ENCODE measurements at regions not wholly inside any gene's neighbourhood (a gene's known extent, or its start where the extent isn't known, plus 50 kb on each side); places are given as distances from the start of the nearest gene placed in this dataset.
"Not testable (repeated sequence)": the region's sequence is repeated elsewhere in the genome, so short reads cannot be mapped to it uniquely, and the experiment has no call there.

GRCh38 chr3:68676136-68676535 lies 256.2 kb downstream of the TAFA4 start:
- no peak for DNase-seq (ENCODE audit: low read depth)

- no peak for DNase-seq (ENCODE audit: low read depth)
These were observed 265.0 kb downstream of the TAFA4 start for GRCh38 chr3:68667346-68667745.

GRCh38 chr3:68666429-68667136 lies 265.8 kb downstream of the TAFA4 start:
- DNase-seq (ENCODE audit: low read depth): no peak

- DNase-seq (ENCODE audit: low read depth): no peak
These were observed 268.1 kb downstream of the TAFA4 start for GRCh38 chr3:68664276-68664675.

GRCh38 chr3:68662176-68662575 lies 270.2 kb downstream of the TAFA4 start:
- DNase-seq (ENCODE audit: low read depth): no peak

- not testable (repeated sequence) for DNase-seq (ENCODE audit: low read depth)
These were observed 281.7 kb downstream of the TAFA4 start for GRCh38 chr3:68650657-68651056.

- DNase-seq (ENCODE audit: low read depth): no peak
These were observed 283.9 kb downstream of the TAFA4 start for GRCh38 chr3:68648494-68648893.

GRCh38 chr3:68631850-68632545 lies 300.3 kb downstream of the TAFA4 start:
- no peak for DNase-seq (ENCODE audit: low read depth)

GRCh38 chr3:68620211-68620610 lies 312.1 kb downstream of the TAFA4 start:
- DNase-seq (ENCODE audit: low read depth): no peak

- no peak for DNase-seq (ENCODE audit: low read depth)
These were observed 318.3 kb downstream of the TAFA4 start for GRCh38 chr3:68614087-68614486.

GRCh38 chr3:68571321-68571720 lies 361.0 kb downstream of the TAFA4 start:
- no peak for DNase-seq (ENCODE audit: low read depth)

GRCh38 chr3:68560728-68561127 lies 371.6 kb downstream of the TAFA4 start:
- DNase-seq (ENCODE audit: low read depth): no peak

- DNase-seq (ENCODE audit: low read depth): no peak
These were observed 396.6 kb downstream of the TAFA4 start for GRCh38 chr3:68535782-68536181.

- no peak for DNase-seq (ENCODE audit: low read depth)
These were observed 409.0 kb downstream of the TAFA4 start for GRCh38 chr3:68523330-68523729.

- DNase-seq (ENCODE audit: low read depth): no peak
These were observed 417.1 kb downstream of the TAFA4 start for GRCh38 chr3:68515237-68515636.

GRCh38 chr3:68504201-68504600 lies 428.1 kb downstream of the TAFA4 start:
- no peak for DNase-seq (ENCODE audit: low read depth)

- not testable (repeated sequence) for DNase-seq (ENCODE audit: low read depth)
These were observed 446.5 kb downstream of the TAFA4 start for GRCh38 chr3:68485845-68486244.

GRCh38 chr3:68485051-68485450 lies 447.3 kb downstream of the TAFA4 start:
- DNase-seq (ENCODE audit: low read depth): no peak

- DNase-seq (ENCODE audit: low read depth): no peak
These were observed 448.7 kb downstream of the TAFA4 start for GRCh38 chr3:68483601-68484000.

GRCh38 chr3:68483041-68483440 lies 449.3 kb downstream of the TAFA4 start:
- DNase-seq (ENCODE audit: low read depth): no peak

- DNase-seq (ENCODE audit: low read depth): no peak
These were observed 449.8 kb downstream of the TAFA4 start for GRCh38 chr3:68482565-68482964.

- no peak for DNase-seq (ENCODE audit: low read depth)
These were observed 452.6 kb downstream of the TAFA4 start for GRCh38 chr3:68479779-68480178.

- no peak for DNase-seq (ENCODE audit: low read depth)
These were observed 463.5 kb downstream of the TAFA4 start for GRCh38 chr3:68468695-68469375.
